ENCODE measurements at regions not wholly inside any gene's neighbourhood (a gene's known extent, or its start where the extent isn't known, plus 50 kb on each side); places are given as distances from the start of the nearest gene placed in this dataset.

DNA sequence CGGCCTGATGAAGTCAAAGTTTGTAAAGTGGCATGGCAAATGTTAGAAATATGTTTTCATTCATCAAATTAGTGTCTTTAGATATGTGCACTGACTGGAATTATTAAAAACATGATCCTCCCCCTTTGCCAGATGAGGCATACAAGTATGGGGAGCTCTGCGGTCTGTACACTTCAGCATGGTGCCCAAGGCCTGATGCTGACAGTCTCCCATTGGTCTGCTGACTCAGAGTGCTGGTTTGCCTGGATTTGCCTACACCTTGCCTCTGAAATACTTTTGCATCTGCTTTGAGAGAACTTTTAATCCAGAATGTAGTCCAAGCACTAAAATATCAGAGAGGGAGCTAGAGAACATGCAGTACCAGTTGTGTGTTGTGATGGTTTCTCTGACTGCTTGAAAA lies 354.3 kb upstream of the ACTBL2 start:
- H3K4me2 ChIP-seq (replicated peaks; ENCODE audit: low read depth, low read length, poor library complexity, severe bottlenecking) = no peak overlapping the region
- no peaks in the 10 kb centered on the region for H3K79me2 ChIP-seq (ENCODE audit: control insufficient read depth, insufficient read depth, low read length)
- intact Hi-C loops (cut with micrococcal nuclease) = no loop called here
- POLR2A ChIA-PET = no interaction called here
- no peaks in the 10 kb centered on the region for H3K36me3 ChIP-seq (replicated peaks in 1 of 2; ENCODE audit: control extremely low read depth in 1 of 2, control insufficient read depth in 1 of 2, extremely low read depth in 1 of 2, insufficient read depth in 2 of 2, low read length in 1 of 2)
- Mint-ChIP-seq H3K27me3 (no peaks in the 10 kb centered on the region), H3K4me3 (no peak overlapping the region), H3K27ac (no peak overlapping the region), H3K9me3 (ENCODE audit: insufficient read depth) (no peaks in the 10 kb centered on the region), H3K4me1 (no peaks in the 10 kb centered on the region)
- H3K27ac ChIP-seq (ENCODE audit: low read length in 2 of 2) = no peak overlapping the region
- no peaks in the 10 kb centered on the region for H3K27me3 ChIP-seq (replicated peaks in 1 of 4; ENCODE audit: control extremely low read depth in 1 of 4, control insufficient read depth in 3 of 4, insufficient read depth in 4 of 4, low read length in 3 of 4)
- H3K9ac ChIP-seq (ENCODE audit: low read length) = no peak overlapping the region
- CTCF ChIA-PET = no interaction called here
- no peaks in the 10 kb centered on the region for H4K20me1 ChIP-seq (ENCODE audit: control insufficient read depth, insufficient read depth, low read length, poor library complexity, severe bottlenecking)
- WGBS (ENCODE audit: insufficient coverage) = 100% methylated on average over 1 of the region's 2 CpGs
- H2AFZ ChIP-seq (ENCODE audit: insufficient read depth, low read depth, low read length, poor library complexity, severe bottlenecking) = no peak overlapping the region
- H3K4me1 ChIP-seq (ENCODE audit: control insufficient read depth in 2 of 2, insufficient read depth in 2 of 2, low read length in 2 of 2) = no peaks in the 10 kb centered on the region
- TF ChIP-seq EZH2 (IDR thresholded peaks at IDR 0.05; ENCODE audit: borderline replicate concordance, insufficient read depth, low read depth, low read length, poor library complexity, severe bottlenecking) = no peak
- no peak for TF ChIP-seq CTCF (IDR thresholded peaks at IDR 0.05)
- no peak for DNase-seq
- H3K9me3 ChIP-seq (ENCODE audit: control extremely low read depth in 1 of 3, control insufficient read depth in 2 of 3, insufficient read depth in 1 of 3, low read length in 2 of 3) = no peaks in the 10 kb centered on the region
- ATAC-seq (ENCODE audit: low read depth) = no peak
- H3K4me3 ChIP-seq (ENCODE audit: control extremely low read depth in 1 of 5, extremely low read depth in 1 of 5, insufficient read depth in 1 of 5, low read depth in 2 of 5, low read length in 4 of 5) = no peak overlapping the region

GRCh38 chr5:57836331-57836730 lies 353.7 kb upstream of the ACTBL2 start:
- H3K9me3 Mint-ChIP-seq (ENCODE audit: insufficient read depth) = no peaks in the 10 kb centered on the region
- H3K9me3 ChIP-seq (ENCODE audit: control extremely low read depth in 1 of 3, control insufficient read depth in 2 of 3, insufficient read depth in 1 of 3, low read length in 2 of 3) = no peaks in the 10 kb centered on the region
- intact Hi-C loops (cut with micrococcal nuclease) = no loop called here
- no peak overlapping the region for H3K27ac ChIP-seq (ENCODE audit: low read length in 2 of 2)
- H3K4me2 ChIP-seq (replicated peaks; ENCODE audit: low read depth, low read length, poor library complexity, severe bottlenecking) = no peak overlapping the region
- no peaks in the 10 kb centered on the region for H3K27me3 Mint-ChIP-seq
- no peaks in the 10 kb centered on the region for H3K27me3 ChIP-seq (replicated peaks in 1 of 4; ENCODE audit: control extremely low read depth in 1 of 4, control insufficient read depth in 3 of 4, insufficient read depth in 4 of 4, low read length in 3 of 4)
- no peaks in the 10 kb centered on the region for H3K79me2 ChIP-seq (ENCODE audit: control insufficient read depth, insufficient read depth, low read length)
- H3K4me1 Mint-ChIP-seq = no peaks in the 10 kb centered on the region
- H3K27ac Mint-ChIP-seq = no peak overlapping the region
- H3K4me3 Mint-ChIP-seq = no peak overlapping the region
- no peaks in the 10 kb centered on the region for H3K36me3 ChIP-seq (replicated peaks in 1 of 2; ENCODE audit: control extremely low read depth in 1 of 2, control insufficient read depth in 1 of 2, extremely low read depth in 1 of 2, insufficient read depth in 2 of 2, low read length in 1 of 2)
- H4K20me1 ChIP-seq (ENCODE audit: control insufficient read depth, insufficient read depth, low read length, poor library complexity, severe bottlenecking) = no peaks in the 10 kb centered on the region
- no peaks in the 10 kb centered on the region for H3K4me1 ChIP-seq (ENCODE audit: control insufficient read depth in 2 of 2, insufficient read depth in 2 of 2, low read length in 2 of 2)
- ChIA-PET CTCF (no interaction called here), POLR2A (no interaction called here)
- no CpG with 5 or more reads among the region's 2 CpGs for WGBS (ENCODE audit: insufficient coverage)
- no peak overlapping the region for H3K9ac ChIP-seq (ENCODE audit: low read length)
- no peak for TF ChIP-seq EZH2 (IDR thresholded peaks at IDR 0.05; ENCODE audit: borderline replicate concordance, insufficient read depth, low read depth, low read length, poor library complexity, severe bottlenecking)
- TF ChIP-seq CTCF (IDR thresholded peaks at IDR 0.05) = no peak
- ATAC-seq (ENCODE audit: low read depth) (no peak), DNase-seq (no peak)
- H3K4me3 ChIP-seq (ENCODE audit: control extremely low read depth in 1 of 5, extremely low read depth in 1 of 5, insufficient read depth in 1 of 5, low read depth in 2 of 5, low read length in 4 of 5) = no peak overlapping the region
- no peak overlapping the region for H2AFZ ChIP-seq (ENCODE audit: insufficient read depth, low read depth, low read length, poor library complexity, severe bottlenecking)
